ENCODE measurements at regions not wholly inside any gene's neighbourhood (a gene's known extent, or its start where the extent isn't known, plus 50 kb on each side); places are given as distances from the start of the nearest gene placed in this dataset.

- ATAC-seq (no peak), DNase-seq (no peak)
- TF ChIP-seq CTCF (IDR thresholded peaks at IDR 0.05): no peak
- Histone ChIP-seq H3K27ac (no peak overlapping the region), H3K9me3 (no peaks in the 10 kb centered on the region), H3K4me1 (no peaks in the 10 kb centered on the region), H3K27me3 (no peaks in the 10 kb centered on the region), H3K36me3 (peaks cover 0 to 13% (median 0%) of the 10 kb centered on the region in 9 donors), H3K4me3 (no peak overlapping the region)
- intact Hi-C loops (cut with DNase I): no loop called here
- WGBS, 2 donors: 92 to 93% methylated on average over 8 of the region's 8 CpGs
Observed at GRCh38 chr1:101081496-101082488, 56.2 kb upstream of the DPH5 start.

- Histone ChIP-seq H3K27ac (no peak overlapping the region), H3K9me3 (no peaks in the 10 kb centered on the region), H3K27me3 (no peaks in the 10 kb centered on the region), H3K4me1 (no peaks in the 10 kb centered on the region), H3K36me3 (peaks cover 0 to 15% (median 0%) of the 10 kb centered on the region in 9 donors), H3K4me3 (no peak overlapping the region)
- WGBS, 2 donors: 93 to 96% methylated on average over 3 of the region's 3 CpGs
- no peak for DNase-seq
- no peak for ATAC-seq
- intact Hi-C loops (cut with DNase I): no loop called here
- no peak for TF ChIP-seq CTCF (IDR thresholded peaks at IDR 0.05)
Observed at GRCh38 chr1:101080859-101081258, 55.3 kb upstream of the DPH5 start.

- TF ChIP-seq CTCF (IDR thresholded peaks at IDR 0.05): no peak
- H3K4me1 ChIP-seq: no peaks in the 10 kb centered on the region
- ATAC-seq: peak in 1 of 8 donors; percentile 21
- intact Hi-C loops (cut with DNase I): no loop called here
- no peaks in the 10 kb centered on the region for H3K9me3 ChIP-seq
- H3K4me3 ChIP-seq: no peak overlapping the region
- WGBS, 2 donors: 71 to 81% methylated on average over 4 of the region's 4 CpGs
- peaks cover 0 to 24% (median 0%) of the 10 kb centered on the region in 9 donors for H3K36me3 ChIP-seq
- H3K27me3 ChIP-seq: no peaks in the 10 kb centered on the region
- no peak for DNase-seq
- H3K27ac ChIP-seq: no peak overlapping the region
Observed at GRCh38 chr1:101079341-101079740, 53.8 kb upstream of the DPH5 start.

- DNase-seq: no peak
- Histone ChIP-seq H3K36me3 (peaks cover 0 to 24% (median 0%) of the 10 kb centered on the region in 9 donors), H3K4me1 (no peaks in the 10 kb centered on the region), H3K9me3 (no peaks in the 10 kb centered on the region), H3K27ac (no peak overlapping the region), H3K27me3 (no peaks in the 10 kb centered on the region), H3K4me3 (no peak overlapping the region)
- intact Hi-C loops (cut with DNase I): no loop called here
- WGBS, 2 donors: 97 to 98% methylated on average over 4 of the region's 4 CpGs
- ATAC-seq: no peak
- TF ChIP-seq CTCF (IDR thresholded peaks at IDR 0.05): no peak
Observed at GRCh38 chr1:101077849-101078248, 52.3 kb upstream of the DPH5 start.

All from heart right ventricle (tissue), 16 donors.